ENCODE measurements at regions not wholly inside any gene's neighbourhood (a gene's known extent, or its start where the extent isn't known, plus 50 kb on each side); places are given as distances from the start of the nearest gene placed in this dataset.

- peaks cover 12% of the 10 kb centered on the region for H3K4me1 Mint-ChIP-seq
- no peak overlapping the region for H3K4me3 ChIP-seq (ENCODE audit: low read length)
- H3K9me3 ChIP-seq (ENCODE audit: control insufficient read depth, low read length) = no peaks in the 10 kb centered on the region
- no peak overlapping the region for H3K4me3 Mint-ChIP-seq
- DNase-seq = no peak
- peaks cover 4% of the 10 kb centered on the region for H3K36me3 Mint-ChIP-seq (ENCODE audit: low read depth)
- H3K27ac ChIP-seq (ENCODE audit: low read depth, low read length) = no peak overlapping the region
- H3K27me3 ChIP-seq (ENCODE audit: control insufficient read depth, insufficient read depth, low read length, poor library complexity, severe bottlenecking) = peaks cover 43% of the 10 kb centered on the region
- H3K4me1 ChIP-seq (ENCODE audit: control insufficient read depth, insufficient read depth, low read length) = peaks cover 6% of the 10 kb centered on the region
- H3K9me3 Mint-ChIP-seq = peaks cover 3% of the 10 kb centered on the region
- H3K36me3 ChIP-seq (ENCODE audit: control insufficient read depth, insufficient read depth, low read length) = no peaks in the 10 kb centered on the region
- WGBS, 2 experiments (ENCODE audit: insufficient coverage in 1 of 2, insufficient read length in 1 of 2) = 80 to 81% methylated on average over 2 to 3 of the region's 3 CpGs
- peaks cover 43% of the 10 kb centered on the region for H3K27me3 Mint-ChIP-seq (ENCODE audit: insufficient read depth)
- no peak for TF ChIP-seq CTCF (conservative IDR thresholded peaks at IDR 0.05)
- H3K9ac ChIP-seq (ENCODE audit: extremely low read depth, low read length, poor library complexity, severe bottlenecking) = no peak overlapping the region
- no peak overlapping the region for H3K27ac Mint-ChIP-seq
These were observed 49.8 kb upstream of the PARP11 start for GRCh38 chr12:3923021-3923420.

Measured in endodermal cell (in vitro differentiated cells).